SJSA1 (cell line): ENCODE measurements at regions not wholly inside any gene's neighbourhood (a gene's known extent, or its start where the extent isn't known, plus 50 kb on each side); places are given as distances from the start of the nearest gene placed in this dataset.
A peak's percentile ranks its signal among the peaks of the same experiment; 100 is the strongest.

Experiments used
- DNase-seq, 2 experiments: peaks; one replicate each; pipeline ENCODE4 v3.0.0-alpha.2; 2015 to 2020; ENCODE audit warnings: low spot score in 2 of 2, low read depth in 1 of 2
- H3K27ac ChIP-seq: fragments of 250-450 bp; sonication (Bioruptor Pico); 2 replicates; pipeline ENCODE4 v1.5.1; 2020; ENCODE audit warnings: mild to moderate bottlenecking, moderate library complexity
- H3K27me3 ChIP-seq: fragments of 250-450 bp; sonication (Bioruptor Pico); replicated peaks from 2 replicates; pipeline ENCODE4 v1.5.1; 2020; ENCODE audit warnings: mild to moderate bottlenecking, moderate library complexity
- H3K36me3 ChIP-seq: fragments of 250-450 bp; sonication (Bioruptor Pico); 2 replicates; pipeline ENCODE4 v1.5.1; 2020; ENCODE audit warnings: mild to moderate bottlenecking
- H3K4me1 ChIP-seq: fragments of 250-450 bp; sonication (Bioruptor Pico); replicated peaks from 2 replicates; pipeline ENCODE4 v1.6.1; 2021; ENCODE audit warnings: mild to moderate bottlenecking
- H3K4me3 ChIP-seq: fragments of 250-450 bp; sonication (Bioruptor Pico); 2 replicates; pipeline ENCODE4 v1.5.1; 2020; ENCODE audit warnings: mild to moderate bottlenecking
- H3K9me3 ChIP-seq: fragments of 250-450 bp; sonication (Bioruptor Pico); replicated peaks from 2 replicates; pipeline ENCODE4 v1.5.1; 2020; ENCODE audit warnings: mild to moderate bottlenecking

DNA sequence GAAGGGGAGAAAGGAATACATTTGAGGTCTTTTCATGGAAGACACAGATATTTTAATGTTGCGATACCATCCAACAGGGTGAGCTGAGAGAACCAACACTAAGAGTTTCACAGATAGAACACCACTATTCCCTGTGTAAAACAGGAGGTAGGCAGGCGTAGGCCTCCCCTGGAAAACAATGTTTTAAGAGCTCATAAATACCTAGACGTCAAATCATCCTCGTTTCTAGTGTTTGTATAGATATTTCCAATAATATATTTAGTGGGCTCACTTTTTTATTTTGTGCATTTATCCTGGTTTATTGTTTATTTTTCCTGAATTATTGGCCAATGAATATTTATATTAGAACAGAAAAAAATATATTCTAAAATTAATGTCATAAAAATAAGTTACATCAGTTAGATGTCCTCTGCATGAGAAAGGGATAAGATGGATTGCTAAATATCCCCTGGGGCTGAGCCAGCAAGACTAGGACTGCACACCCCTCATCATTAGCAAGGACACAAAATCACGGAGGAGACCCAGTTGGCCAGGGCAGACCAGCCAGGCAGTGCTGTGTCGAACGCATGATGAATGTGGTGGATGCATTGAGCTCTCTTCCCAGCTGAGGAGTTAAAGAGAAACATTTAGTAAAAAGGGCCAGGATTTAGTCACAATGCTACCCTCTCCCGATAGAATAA, 380.5 kb downstream of the C6orf118 start:
- no peaks in the 10 kb centered on the region for H3K27me3 ChIP-seq
- H3K4me1 ChIP-seq: no peaks in the 10 kb centered on the region
- H3K27ac ChIP-seq: no peak overlapping the region
- DNase-seq: no peak
- no peaks in the 10 kb centered on the region for H3K9me3 ChIP-seq
- H3K4me3 ChIP-seq: no peak overlapping the region
- no peaks in the 10 kb centered on the region for H3K36me3 ChIP-seq

DNA sequence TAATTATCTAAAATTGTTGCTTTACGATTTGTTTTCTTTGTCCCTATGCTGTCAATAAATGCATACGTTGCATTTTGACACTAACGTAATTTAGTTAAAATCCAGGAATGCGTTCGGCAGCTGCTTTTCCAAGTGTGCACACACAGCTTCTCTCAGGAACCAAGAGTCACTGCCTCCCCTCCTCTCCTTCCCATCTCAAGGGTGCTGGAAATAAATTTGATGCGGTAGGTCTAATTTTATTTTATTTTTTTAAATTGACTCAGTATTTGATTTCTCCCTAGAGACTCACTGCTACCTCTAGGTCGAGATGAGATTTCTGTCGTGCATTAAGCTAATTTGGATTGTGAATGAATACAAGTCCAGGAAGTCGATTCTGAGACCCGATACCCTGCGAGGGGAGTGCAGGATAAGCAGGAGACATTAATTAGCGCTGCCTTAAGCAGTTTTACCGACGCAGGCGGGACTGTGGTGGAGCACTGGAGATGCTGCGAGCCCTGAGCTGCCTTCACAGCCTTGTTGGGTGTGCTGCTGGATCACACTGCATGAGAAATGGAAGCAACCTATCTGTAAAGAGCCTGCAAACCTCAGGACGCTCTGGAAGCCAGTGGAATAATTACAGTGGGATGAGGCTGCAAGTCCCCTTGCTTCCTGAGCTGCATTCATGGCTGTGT, 381.2 kb downstream of the C6orf118 start:
- no peak for DNase-seq
- H3K27ac ChIP-seq: no peak overlapping the region
- no peaks in the 10 kb centered on the region for H3K9me3 ChIP-seq
- no peaks in the 10 kb centered on the region for H3K36me3 ChIP-seq
- no peaks in the 10 kb centered on the region for H3K27me3 ChIP-seq
- H3K4me3 ChIP-seq: no peak overlapping the region
- H3K4me1 ChIP-seq: no peaks in the 10 kb centered on the region

DNA sequence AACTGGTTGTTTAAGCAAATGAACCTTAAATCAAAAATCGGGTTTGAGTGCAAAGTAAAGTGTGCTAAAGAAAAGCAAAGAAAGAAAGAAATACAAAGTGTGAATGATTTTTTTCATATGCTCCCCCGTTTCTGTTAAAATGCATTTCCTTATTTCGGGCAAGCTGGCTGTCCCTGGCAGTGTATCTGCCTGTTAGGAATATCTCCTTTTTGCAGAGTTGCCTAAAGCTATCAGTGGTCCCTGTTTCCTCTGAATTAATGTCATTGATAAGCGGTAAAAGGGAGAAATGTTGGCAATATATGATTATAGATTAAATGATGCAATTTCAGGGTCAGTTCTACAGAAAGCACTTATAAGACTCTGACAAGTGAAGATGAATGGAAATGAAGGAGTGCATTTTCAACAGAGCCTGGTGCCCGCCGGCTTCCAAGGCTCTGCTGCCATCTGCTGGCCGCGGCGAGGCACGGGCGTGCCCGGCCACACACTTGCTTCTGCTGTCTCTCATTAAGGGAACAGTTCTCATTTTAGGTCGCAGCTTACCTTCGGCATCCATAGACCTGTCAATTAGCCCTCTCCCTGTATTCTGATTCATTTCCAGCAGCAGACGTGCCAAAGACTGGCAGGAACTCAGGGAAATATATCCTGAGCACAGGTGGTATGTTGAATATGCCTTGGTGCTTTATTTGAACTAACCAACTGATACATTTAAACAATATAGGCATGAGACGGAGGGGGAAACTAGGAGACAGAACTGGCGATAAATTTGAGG, 381.9 kb downstream of the C6orf118 start:
- no peaks in the 10 kb centered on the region for H3K36me3 ChIP-seq

DNA sequence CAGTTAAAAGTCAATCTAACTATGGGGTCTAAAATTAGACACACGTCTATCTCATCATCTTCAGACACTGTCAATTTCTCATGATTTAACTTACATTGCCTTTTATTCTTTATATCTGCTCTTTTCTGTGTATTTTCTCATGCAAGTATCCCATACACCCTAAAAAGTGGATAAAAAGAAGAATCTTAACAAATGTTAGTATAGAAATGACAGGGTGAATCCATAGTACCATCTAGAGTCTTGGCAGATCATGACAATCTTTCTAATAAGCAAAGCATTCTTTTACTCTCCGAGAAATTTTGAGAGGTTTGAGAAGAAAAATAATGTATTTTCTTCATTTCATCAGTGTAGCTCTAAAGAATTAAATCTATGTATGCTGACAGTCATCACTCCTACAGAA, 382.7 kb downstream of the C6orf118 start:
- no peak overlapping the region for H3K4me3 ChIP-seq
- no peaks in the 10 kb centered on the region for H3K36me3 ChIP-seq
- no peak for DNase-seq
- H3K4me1 ChIP-seq: no peaks in the 10 kb centered on the region
- H3K9me3 ChIP-seq: no peaks in the 10 kb centered on the region
- no peaks in the 10 kb centered on the region for H3K27me3 ChIP-seq
- no peak overlapping the region for H3K27ac ChIP-seq

More for the DNA sequence above, 381.9 kb downstream of the C6orf118 start:
- Histone ChIP-seq H3K4me3 (no peak overlapping the region), H3K9me3 (no peaks in the 10 kb centered on the region), H3K27me3 (no peaks in the 10 kb centered on the region), H3K27ac (no peak overlapping the region), H3K4me1 (no peaks in the 10 kb centered on the region)
- DNase-seq: peak; percentile 57 to 61

DNA sequence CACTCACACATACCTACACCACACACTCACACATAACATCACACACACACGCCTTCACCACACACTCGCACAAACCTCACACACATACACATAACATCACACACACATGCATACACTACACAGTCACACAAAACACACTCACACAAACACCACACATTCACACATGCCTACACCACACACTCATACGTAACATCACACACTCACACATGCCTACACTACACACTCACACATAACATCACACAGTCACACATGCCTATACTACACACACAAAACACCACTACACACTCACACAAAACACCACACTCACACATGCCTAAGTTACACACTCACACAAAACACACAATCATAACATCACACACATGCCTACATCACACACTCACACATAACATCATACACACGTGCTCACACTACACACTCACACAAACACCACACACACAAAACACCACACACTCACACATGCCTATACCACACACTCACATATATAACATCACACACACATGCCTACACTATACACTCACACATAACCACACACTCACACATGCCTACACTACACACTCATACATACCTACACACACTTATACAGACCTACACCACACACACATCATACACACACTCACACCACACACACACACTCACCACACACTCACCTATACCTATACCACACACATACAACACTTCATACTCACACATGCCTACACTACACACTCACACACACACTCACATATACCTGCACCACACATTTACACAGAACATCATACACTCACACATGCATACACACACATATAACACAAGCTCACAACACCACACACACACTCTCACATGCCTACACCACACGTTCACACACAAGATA, 383.5 kb downstream of the C6orf118 start:
- no peaks in the 10 kb centered on the region for H3K4me1 ChIP-seq
- H3K36me3 ChIP-seq: no peaks in the 10 kb centered on the region
- no peaks in the 10 kb centered on the region for H3K9me3 ChIP-seq
- no peak overlapping the region for H3K4me3 ChIP-seq
- no peaks in the 10 kb centered on the region for H3K27me3 ChIP-seq
- H3K27ac ChIP-seq: no peak overlapping the region
- DNase-seq: no peak

DNA sequence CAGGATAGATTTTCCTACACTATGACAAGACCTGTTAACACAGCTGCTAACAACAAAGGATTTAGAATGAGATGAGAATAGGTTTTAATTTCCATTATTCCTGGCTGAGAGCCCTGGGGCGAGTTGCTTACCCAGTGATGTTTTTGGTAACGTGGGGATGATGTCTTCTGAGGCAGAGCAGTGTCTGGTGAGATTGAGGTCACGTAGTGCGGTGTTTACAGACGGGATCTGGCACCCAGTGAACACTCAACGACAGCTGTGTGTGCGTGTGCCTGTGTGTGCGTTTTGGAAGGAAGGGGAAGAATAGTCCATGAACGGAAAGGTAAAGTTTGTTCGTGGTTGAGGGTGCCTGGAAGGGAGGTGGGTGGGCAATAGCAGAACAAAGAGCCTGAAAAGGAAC, 384.7 kb downstream of the C6orf118 start:
- Histone ChIP-seq H3K9me3 (no peaks in the 10 kb centered on the region), H3K36me3 (no peaks in the 10 kb centered on the region), H3K27me3 (no peaks in the 10 kb centered on the region), H3K4me1 (no peaks in the 10 kb centered on the region), H3K4me3 (no peak overlapping the region), H3K27ac (no peak overlapping the region)
- DNase-seq: no peak

DNA sequence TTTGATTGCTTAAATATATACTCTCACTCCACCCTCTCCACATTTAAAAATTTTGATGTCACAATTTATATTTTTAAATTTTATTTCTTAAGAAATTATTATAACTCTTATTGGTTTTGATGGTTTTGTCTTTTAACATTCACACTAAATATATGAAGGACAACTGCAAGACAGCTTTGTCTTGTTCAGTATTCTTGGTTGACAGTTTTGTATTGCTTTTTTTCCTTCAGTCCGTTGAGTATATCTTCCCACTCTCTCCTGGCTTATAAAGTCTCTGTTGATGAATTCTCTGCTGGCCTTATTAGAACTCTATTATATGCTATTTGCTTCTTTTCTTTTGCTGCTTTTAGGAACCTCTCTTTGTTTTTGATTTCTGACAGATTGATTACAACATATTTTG, 392.2 kb downstream of the C6orf118 start:
- H3K9me3 ChIP-seq: no peaks in the 10 kb centered on the region
- H3K27me3 ChIP-seq: no peaks in the 10 kb centered on the region
- H3K4me3 ChIP-seq: no peak overlapping the region
- H3K27ac ChIP-seq: no peak overlapping the region
- DNase-seq: no peak
- H3K4me1 ChIP-seq: no peaks in the 10 kb centered on the region
- H3K36me3 ChIP-seq: no peaks in the 10 kb centered on the region

DNA sequence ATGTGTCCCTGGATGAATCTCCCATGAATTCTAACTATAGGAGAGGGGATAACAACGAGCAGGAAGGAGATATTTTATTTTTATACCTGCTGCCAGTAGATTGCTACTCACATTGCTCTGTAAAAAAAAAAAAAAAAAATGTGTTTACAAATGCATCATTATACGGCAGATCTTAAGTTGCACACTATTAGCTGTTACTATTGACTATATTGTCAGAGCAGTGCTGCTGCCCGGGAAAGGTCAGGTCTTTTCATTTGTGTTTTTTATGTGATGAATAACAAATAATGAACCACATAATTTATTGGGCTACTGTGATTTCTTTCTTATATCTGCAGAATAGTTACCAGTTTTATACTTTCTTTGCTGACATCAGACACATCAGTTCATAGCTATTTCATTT, 393.3 kb downstream of the C6orf118 start:
- H3K4me1 ChIP-seq: 0 out of 2 replicates have a peak, but pooled peaks cover under 1% of the 10 kb centered on the region
- no peaks in the 10 kb centered on the region for H3K9me3 ChIP-seq
- no peak overlapping the region for H3K27ac ChIP-seq
- H3K27me3 ChIP-seq: no peaks in the 10 kb centered on the region
- no peaks in the 10 kb centered on the region for H3K36me3 ChIP-seq
- DNase-seq: no peak
- no peak overlapping the region for H3K4me3 ChIP-seq

DNA sequence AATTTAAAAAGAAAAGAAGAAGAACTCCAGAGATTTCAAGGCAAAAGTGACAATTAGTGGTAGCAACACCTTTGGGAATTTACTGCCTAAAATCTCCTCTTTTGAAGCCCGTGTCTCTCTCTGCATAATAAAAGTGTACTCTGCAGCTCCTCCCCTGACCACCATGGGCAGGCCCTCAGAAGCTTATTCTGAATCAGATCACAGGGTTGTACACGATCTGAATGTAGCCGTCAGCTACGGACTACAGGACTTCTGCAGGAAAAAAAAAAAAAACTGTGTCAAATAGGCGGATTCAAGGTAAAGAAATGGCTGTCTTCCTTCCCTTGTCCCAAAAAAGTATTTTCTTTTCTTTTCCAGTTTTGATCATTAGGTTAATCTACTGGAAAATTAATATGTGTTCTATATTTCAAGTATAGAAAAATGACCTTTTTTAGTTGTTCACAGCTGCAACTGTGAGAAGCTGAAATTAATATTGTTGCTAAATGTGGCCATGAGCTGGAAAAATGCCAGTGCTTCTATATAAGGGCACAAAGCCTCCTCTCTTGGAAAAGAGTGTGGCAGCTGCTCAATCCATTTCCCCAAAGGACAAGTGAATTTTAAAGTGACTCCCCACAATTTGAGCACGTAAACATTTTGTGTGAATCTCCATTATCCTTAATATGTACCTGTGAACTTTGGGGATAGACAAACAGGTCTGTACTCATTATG, 397.4 kb downstream of the C6orf118 start:
- DNase-seq: peak in 1 of 2 experiments; percentile 18
- H3K27ac ChIP-seq: no peak overlapping the region
- H3K27me3 ChIP-seq: no peaks in the 10 kb centered on the region
- H3K9me3 ChIP-seq: no peaks in the 10 kb centered on the region
- 0 out of 2 replicates have a peak, but pooled peaks cover 3% of the 10 kb centered on the region for H3K4me1 ChIP-seq
- H3K4me3 ChIP-seq: no peak overlapping the region
- H3K36me3 ChIP-seq: no peaks in the 10 kb centered on the region

DNA sequence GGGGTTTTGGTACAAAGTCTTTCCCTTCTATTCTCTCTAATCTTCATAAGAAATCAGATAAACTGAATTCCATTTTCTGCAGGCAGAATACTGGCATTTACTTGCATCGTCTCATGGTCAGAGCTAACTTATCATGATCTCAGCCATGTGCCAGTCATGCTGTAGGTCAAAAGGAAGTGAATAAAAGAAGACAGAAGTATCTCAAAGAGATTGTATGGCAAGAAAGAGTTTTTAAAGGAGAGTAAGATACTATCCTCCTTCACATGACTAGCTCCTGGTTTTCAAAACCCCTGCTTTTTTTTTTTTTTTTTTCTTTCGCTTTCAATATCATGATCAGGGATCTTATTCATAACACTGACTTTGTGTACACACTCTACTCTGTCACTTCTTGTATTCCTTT, 398.3 kb downstream of the C6orf118 start:
- 0 out of 2 replicates have a peak, but pooled peaks cover 3% of the 10 kb centered on the region for H3K4me1 ChIP-seq
- H3K27ac ChIP-seq: no peak overlapping the region
- peak in 1 of 2 experiments; percentile 22 for DNase-seq
- H3K9me3 ChIP-seq: no peaks in the 10 kb centered on the region
- no peak overlapping the region for H3K4me3 ChIP-seq
- H3K36me3 ChIP-seq: no peaks in the 10 kb centered on the region
- H3K27me3 ChIP-seq: no peaks in the 10 kb centered on the region

DNA sequence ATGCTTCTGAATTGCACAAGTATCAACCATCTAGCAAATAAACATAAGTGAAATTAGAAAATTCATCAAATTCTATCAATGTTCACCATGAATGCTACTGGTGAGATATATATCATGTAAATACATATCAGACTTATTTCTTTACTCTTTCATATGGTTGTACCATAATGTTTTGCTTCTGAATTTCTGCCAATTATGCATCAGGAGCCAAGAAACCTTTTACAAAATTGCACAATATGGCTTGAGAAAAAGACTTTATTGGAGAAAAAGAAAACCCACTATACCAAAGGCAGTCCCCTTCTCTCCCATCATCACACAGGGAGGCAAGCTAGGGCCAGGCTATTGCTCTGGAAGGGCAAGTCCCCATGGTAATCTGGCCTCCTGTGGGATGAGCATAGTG, 402.6 kb downstream of the C6orf118 start:
- DNase-seq: no peak
- Histone ChIP-seq H3K27ac (no peak overlapping the region), H3K4me3 (no peak overlapping the region), H3K9me3 (no peaks in the 10 kb centered on the region), H3K27me3 (no peaks in the 10 kb centered on the region), H3K36me3 (no peaks in the 10 kb centered on the region), H3K4me1 (0 out of 2 replicates have a peak, but pooled peaks cover 3% of the 10 kb centered on the region)

DNA sequence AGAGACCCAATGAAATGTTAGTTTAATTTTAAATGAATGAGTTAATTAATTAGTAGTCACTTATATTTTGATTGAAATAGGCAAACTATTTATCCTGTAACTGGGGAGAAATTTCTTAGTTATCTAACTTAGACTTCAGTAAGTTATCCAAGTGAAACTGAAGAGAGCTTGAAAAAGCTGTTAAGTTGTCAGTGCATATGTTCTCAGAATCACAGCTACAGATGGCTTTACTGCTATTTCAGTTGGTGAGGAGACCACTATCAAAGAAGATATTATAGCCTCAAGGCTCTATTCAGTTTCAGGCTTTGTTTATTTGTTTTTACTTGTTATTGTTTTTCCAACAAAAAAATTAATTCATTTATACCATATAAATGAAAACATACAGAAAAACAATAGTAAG, 404.1 kb downstream of the C6orf118 start:
- no peaks in the 10 kb centered on the region for H3K27me3 ChIP-seq
- H3K9me3 ChIP-seq: no peaks in the 10 kb centered on the region
- H3K27ac ChIP-seq: no peak overlapping the region
- DNase-seq: no peak
- no peaks in the 10 kb centered on the region for H3K36me3 ChIP-seq
- H3K4me1 ChIP-seq: no peaks in the 10 kb centered on the region
- no peak overlapping the region for H3K4me3 ChIP-seq

DNA sequence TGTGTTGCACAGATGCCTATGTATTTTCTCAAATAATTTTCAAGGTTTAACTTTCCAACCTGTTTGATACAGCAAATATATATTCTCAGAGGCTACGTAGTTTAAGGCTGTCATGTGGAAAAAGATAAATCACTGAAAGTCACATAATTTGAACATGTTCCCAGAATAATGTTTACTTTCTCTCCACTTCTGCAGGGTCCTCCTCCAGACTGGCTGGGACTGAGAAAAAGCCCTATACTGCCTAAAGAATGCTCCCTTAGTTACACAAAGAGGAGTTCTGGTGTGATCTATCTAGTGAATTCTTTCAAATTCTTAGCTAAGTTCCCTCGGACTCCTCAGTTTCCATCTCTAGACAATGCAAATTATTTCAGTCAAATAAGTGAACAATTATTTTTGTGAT, 411.0 kb downstream of the C6orf118 start:
- Histone ChIP-seq H3K36me3 (no peaks in the 10 kb centered on the region), H3K4me3 (no peak overlapping the region), H3K27ac (no peak overlapping the region)

More for the DNA sequence above, 411.0 kb downstream of the C6orf118 start:
- no peak for DNase-seq
- H3K9me3 ChIP-seq: no peaks in the 10 kb centered on the region
- H3K4me1 ChIP-seq: no peaks in the 10 kb centered on the region
- H3K27me3 ChIP-seq: no peaks in the 10 kb centered on the region
